ENCODE measurements at regions not wholly inside any gene's neighbourhood (a gene's known extent, or its start where the extent isn't known, plus 50 kb on each side); places are given as distances from the start of the nearest gene placed in this dataset.

DNA sequence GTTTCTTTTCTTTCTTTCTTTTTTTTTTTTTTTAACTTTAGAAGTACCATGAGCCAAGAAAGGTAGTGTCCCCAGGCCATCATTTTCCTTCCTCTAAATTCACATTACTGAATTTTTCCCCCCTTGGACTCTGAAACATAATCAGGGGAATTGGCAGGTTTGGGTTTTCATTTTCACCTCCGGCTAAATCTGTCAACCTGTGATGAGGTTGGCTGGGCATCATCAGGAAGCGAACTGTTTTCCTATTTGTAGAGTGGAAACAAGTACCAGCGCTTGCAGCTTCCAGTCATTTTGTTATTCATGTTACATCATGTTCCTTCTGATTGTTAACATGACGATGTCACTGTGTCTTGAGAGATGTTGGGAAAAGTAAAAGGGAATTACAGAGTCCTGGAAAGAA, 641.9 kb upstream of the RBFOX1 start:
- no peak for DNase-seq
- TF ChIP-seq, protein P1, sequence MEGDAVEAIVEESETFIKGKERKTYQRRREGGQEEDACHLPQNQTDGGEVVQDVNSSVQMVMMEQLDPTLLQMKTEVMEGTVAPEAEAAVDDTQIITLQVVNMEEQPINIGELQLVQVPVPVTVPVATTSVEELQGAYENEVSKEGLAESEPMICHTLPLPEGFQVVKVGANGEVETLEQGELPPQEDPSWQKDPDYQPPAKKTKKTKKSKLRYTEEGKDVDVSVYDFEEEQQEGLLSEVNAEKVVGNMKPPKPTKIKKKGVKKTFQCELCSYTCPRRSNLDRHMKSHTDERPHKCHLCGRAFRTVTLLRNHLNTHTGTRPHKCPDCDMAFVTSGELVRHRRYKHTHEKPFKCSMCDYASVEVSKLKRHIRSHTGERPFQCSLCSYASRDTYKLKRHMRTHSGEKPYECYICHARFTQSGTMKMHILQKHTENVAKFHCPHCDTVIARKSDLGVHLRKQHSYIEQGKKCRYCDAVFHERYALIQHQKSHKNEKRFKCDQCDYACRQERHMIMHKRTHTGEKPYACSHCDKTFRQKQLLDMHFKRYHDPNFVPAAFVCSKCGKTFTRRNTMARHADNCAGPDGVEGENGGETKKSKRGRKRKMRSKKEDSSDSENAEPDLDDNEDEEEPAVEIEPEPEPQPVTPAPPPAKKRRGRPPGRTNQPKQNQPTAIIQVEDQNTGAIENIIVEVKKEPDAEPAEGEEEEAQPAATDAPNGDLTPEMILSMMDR (IDR thresholded peaks at IDR 0.05): no peak
- no peak overlapping the region for H3K27ac Mint-ChIP-seq
- H3K4me3 Mint-ChIP-seq: no peak overlapping the region
- H3K36me3 Mint-ChIP-seq (ENCODE audit: low read depth): no peaks in the 10 kb centered on the region
- no peaks in the 10 kb centered on the region for H3K4me1 Mint-ChIP-seq (ENCODE audit: low read depth)
- no peaks in the 10 kb centered on the region for H3K27me3 Mint-ChIP-seq (ENCODE audit: insufficient read depth)
- peaks cover 19% of the 10 kb centered on the region for H3K9me3 Mint-ChIP-seq

DNA sequence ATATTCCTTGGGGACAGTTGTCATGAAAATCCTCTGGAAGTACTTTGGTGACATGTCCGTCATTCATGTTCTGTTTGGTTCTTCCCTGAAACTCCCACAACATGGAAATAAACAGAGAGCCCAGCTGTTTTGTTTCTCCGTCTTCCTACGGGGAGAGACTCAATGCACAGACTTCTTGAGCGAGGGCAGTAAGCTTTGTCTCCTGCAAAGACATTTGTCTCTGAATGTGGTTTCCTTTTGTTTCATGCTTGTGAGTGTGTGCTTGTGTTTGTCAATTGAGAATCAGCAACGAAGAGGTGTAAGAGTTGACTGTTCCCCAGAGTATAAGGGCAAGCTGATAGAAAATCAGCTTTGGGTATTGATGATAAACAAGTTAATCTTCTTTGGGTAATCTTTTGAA, 643.0 kb upstream of the RBFOX1 start:
- Mint-ChIP-seq H3K4me3 (no peak overlapping the region), H3K9me3 (peaks cover 13% of the 10 kb centered on the region), H3K27me3 (ENCODE audit: insufficient read depth) (no peaks in the 10 kb centered on the region; the same call in 1 of the 2 replicates), H3K4me1 (ENCODE audit: low read depth) (no peaks in the 10 kb centered on the region), H3K27ac (no peak overlapping the region), H3K36me3 (ENCODE audit: low read depth) (no peaks in the 10 kb centered on the region)
- TF ChIP-seq, protein P1 (IDR thresholded peaks at IDR 0.05): no peak
- DNase-seq: no peak

DNA sequence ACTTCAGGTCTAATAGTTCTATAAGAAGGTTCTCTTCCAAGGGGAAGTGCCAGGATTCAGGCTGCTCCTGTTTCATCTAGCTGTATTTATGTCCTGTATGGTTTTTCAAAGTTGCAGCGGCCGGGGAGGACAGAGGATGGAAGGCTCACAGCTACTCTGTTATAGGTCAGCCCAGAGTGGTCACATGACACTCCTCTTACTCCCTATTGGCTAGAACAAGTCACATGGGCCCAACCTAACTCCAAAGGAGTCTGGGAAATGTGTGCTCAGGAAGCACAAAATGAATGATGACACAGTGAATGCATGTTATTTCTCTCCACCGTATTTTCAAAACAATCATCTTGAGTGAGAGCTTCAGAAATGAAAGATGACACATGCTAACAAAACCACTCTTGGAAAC, 645.1 kb upstream of the RBFOX1 start:
- H3K36me3 Mint-ChIP-seq (ENCODE audit: low read depth): no peaks in the 10 kb centered on the region
- TF ChIP-seq, protein P1 (IDR thresholded peaks at IDR 0.05): no peak
- H3K27ac Mint-ChIP-seq: no peak overlapping the region
- peaks cover 13% of the 10 kb centered on the region for H3K9me3 Mint-ChIP-seq
- no peaks in the 10 kb centered on the region; the same call in 1 of the 2 replicates for H3K27me3 Mint-ChIP-seq (ENCODE audit: insufficient read depth)
- H3K4me1 Mint-ChIP-seq (ENCODE audit: low read depth): no peaks in the 10 kb centered on the region
- no peak overlapping the region for H3K4me3 Mint-ChIP-seq
- no peak for DNase-seq

DNA sequence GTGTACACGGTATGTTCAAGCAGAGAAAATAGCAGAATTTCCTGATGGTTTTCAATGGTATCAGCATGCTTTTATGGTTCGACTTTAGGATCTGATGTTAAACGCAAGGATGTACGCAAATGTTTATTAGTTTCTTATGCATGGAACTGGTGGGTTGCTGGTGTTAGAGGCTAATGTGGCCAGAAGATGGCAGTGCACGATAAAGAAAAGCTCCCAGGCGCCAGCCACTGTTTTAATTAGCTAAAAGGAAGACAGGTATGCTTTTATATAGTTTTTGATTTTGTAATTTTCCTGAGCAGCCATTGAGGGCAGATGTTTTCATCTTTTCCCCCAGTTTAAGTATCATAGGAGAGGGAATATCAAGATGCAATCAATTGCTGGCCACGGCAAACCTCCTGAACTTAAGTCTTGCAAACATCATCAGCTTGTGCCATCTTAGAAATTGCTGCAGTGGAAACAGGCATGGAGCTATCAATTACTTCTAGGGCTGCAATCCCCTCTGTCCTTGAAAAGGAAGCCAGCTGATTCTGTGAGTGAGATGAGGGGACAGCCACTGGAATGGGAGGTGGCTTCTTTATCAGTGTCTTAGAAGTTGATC, 648.5 kb upstream of the RBFOX1 start:
- TF ChIP-seq, protein P1 (IDR thresholded peaks at IDR 0.05): peak; percentile 69
- H3K4me1 Mint-ChIP-seq (ENCODE audit: low read depth): no peaks in the 10 kb centered on the region
- H3K27me3 Mint-ChIP-seq (ENCODE audit: insufficient read depth): no peaks in the 10 kb centered on the region; the same call in 1 of the 2 replicates
- H3K27ac Mint-ChIP-seq: no peak overlapping the region
- peaks cover 20% of the 10 kb centered on the region for H3K9me3 Mint-ChIP-seq
- H3K36me3 Mint-ChIP-seq (ENCODE audit: low read depth): no peaks in the 10 kb centered on the region
- no peak overlapping the region for H3K4me3 Mint-ChIP-seq
- DNase-seq: no peak

DNA sequence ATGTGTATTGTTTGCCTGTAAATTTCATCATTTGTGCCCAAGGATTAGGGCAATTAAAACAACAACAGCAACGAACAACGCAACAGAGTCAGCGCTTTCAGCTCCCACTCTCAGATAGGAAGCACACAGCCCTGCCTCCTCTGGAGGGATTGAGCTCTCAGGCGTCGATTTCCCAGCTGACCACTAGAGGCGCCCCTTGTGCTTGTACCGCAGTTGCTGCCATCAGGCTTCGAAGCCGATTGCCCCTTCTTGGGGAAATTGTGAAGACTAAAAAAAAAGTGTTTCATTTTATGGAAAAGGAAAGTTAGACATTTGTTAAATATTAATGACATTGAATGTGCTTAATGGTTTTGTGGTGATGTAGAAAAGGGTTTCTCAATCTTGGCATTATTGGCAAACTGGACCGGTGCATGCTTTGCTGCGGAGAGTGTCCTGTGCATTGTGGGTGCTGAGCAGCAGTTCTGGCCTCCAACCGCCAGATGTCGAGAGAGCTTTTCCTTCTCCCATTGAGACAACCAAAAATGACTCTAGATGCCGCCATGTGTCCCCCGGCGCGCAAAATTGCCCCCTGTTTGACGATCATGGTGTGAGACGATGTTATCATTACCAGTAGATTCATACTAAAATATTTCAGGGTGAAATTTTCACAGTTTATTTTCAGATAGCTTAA, 650.4 kb upstream of the RBFOX1 start:
- Mint-ChIP-seq H3K27me3 (ENCODE audit: insufficient read depth) (no peaks in the 10 kb centered on the region; the same call in 1 of the 2 replicates), H3K4me3 (no peak overlapping the region), H3K27ac (no peak overlapping the region), H3K9me3 (peaks cover 13% of the 10 kb centered on the region; the same call in 1 of the 2 replicates), H3K4me1 (ENCODE audit: low read depth) (no peaks in the 10 kb centered on the region), H3K36me3 (ENCODE audit: low read depth) (no peaks in the 10 kb centered on the region)
- TF ChIP-seq, protein P1 (IDR thresholded peaks at IDR 0.05): peak; percentile 64
- DNase-seq: no peak
